Lower leg skin (tissue), 4 donors: ENCODE measurements at regions not wholly inside any gene's neighbourhood (a gene's known extent, or its start where the extent isn't known, plus 50 kb on each side); places are given as distances from the start of the nearest gene placed in this dataset.

ENCODE experiments used
- DNase-seq, 2 donors: peaks; one replicate each; pipeline ENCODE4 v3.0.0-alpha.2; 2019; ENCODE audit warnings: low spot score in 2 of 2
- H3K4me3 ChIP-seq: fragments of 200-600 bp; sonication (generic); 2 replicates; pipeline ENCODE4 v1.5.1; 2017; ENCODE audit warnings: mild to moderate bottlenecking, low read depth; ENCODE audit not compliant: poor library complexity, severe bottlenecking
- POLR2A ChIP-seq, 2 donors: fragments of 450-650 bp; IDR thresholded peaks; one replicate each; pipeline ENCODE4 v1.6.1; 2016 to 2017; ENCODE audit warnings: antibody characterized with exemption in 2 of 2, mild to moderate bottlenecking in 1 of 2, moderate library complexity in 1 of 2
- WGBS, 2 donors: methylation state at CpG; one replicate each; pipeline ENCODE4 v1.1.5; 2018; 5-methylcytosine and 5-hydroxymethylcytosine counted together
- intact Hi-C: fragments of 100-400 bp; cut with DNase I; formaldehyde crosslinking; loops from one replicate; pipeline ENCODE4 v1.15.0; 2023; ENCODE audit warnings: low total_unique reads
- TF ChIP-seq, protein P1 (sequence below), 3 donors: fragments of 450-650 bp; IDR thresholded peaks; one replicate each; pipeline ENCODE4 v1.5.1; 2016; ENCODE audit warnings: antibody characterized with exemption in 3 of 3, mild to moderate bottlenecking in 3 of 3, moderate library complexity in 2 of 3

DNA sequence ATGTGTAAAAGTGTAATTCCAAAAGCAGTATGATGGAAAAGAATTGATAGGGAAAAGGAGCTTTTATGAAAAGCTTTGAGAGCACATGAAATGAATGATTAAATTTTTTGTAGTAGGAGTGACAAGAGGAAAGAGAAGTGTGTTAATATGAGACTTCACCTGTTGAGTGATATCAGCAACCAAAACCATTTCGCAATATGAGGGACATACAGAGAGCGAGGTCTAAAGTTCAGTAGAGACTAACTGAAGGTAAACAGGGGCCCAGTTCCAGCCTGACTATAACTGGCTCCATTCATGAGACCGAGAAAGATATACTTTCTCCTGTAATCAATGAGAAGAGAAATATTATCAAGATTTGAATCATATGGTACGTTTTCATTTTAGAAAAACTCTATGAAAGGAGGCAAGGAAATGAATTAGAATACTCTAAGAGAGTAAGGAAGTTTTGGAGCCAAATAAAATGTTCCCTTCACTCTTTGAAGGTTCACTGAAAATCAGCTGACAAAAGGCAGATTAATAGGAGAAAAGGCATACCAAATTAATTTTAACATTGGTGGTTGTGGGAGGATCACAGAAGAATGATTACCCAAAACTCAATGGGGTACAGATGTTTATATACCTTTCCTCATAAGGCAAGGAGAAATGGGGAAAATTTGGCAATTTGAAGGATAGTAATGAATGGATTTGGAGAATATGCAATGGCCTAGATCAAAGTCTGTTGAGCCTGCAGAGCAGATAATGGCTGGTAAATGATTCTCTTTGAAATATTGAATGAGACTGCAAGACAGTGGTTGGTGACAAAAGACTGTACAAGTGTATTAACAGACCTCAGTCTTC is 932.2 kb downstream of the TDRD15 start:
- TF ChIP-seq POLR2A (IDR thresholded peaks at IDR 0.05): no peak
- TF ChIP-seq, protein P1, sequence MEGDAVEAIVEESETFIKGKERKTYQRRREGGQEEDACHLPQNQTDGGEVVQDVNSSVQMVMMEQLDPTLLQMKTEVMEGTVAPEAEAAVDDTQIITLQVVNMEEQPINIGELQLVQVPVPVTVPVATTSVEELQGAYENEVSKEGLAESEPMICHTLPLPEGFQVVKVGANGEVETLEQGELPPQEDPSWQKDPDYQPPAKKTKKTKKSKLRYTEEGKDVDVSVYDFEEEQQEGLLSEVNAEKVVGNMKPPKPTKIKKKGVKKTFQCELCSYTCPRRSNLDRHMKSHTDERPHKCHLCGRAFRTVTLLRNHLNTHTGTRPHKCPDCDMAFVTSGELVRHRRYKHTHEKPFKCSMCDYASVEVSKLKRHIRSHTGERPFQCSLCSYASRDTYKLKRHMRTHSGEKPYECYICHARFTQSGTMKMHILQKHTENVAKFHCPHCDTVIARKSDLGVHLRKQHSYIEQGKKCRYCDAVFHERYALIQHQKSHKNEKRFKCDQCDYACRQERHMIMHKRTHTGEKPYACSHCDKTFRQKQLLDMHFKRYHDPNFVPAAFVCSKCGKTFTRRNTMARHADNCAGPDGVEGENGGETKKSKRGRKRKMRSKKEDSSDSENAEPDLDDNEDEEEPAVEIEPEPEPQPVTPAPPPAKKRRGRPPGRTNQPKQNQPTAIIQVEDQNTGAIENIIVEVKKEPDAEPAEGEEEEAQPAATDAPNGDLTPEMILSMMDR (IDR thresholded peaks at IDR 0.05): no peak
- no peak overlapping the region for H3K4me3 ChIP-seq
- WGBS, 2 donors: 82 to 87% methylated on average over 4 of the region's 4 CpGs
- intact Hi-C loops: no loop called here
- no peak for DNase-seq

DNA sequence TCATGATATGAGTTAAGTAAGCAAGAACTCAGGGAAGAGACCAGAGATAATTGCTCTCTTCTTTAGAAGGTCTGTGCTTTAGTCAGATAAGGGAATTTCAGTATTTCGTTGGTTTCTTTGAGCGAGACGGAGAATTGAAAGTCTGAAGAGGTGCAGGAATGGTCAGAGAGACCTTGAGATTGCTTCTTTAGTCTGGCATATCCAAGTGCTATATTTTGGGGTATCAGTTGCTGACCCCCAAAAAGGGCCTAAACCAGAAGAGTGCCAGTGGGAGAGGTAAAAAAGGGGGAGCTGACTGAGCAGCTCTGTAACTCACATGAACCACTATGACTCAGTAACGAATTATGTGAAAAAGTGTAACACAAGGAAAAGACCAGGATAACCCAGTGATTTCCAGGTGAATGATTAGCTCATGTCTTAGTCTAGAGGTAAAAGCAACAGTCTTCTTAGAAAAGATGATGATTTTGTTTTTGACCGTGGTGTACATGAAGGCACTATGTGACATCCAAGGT is 932.9 kb downstream of the TDRD15 start:
- WGBS, 2 donors: 91% methylated on average over 5 of the region's 5 CpGs
- DNase-seq: no peak
- intact Hi-C loops: no loop called here
- no peak overlapping the region for H3K4me3 ChIP-seq
- TF ChIP-seq, protein P1 (IDR thresholded peaks at IDR 0.05): no peak
- no peak for TF ChIP-seq POLR2A (IDR thresholded peaks at IDR 0.05)

DNA sequence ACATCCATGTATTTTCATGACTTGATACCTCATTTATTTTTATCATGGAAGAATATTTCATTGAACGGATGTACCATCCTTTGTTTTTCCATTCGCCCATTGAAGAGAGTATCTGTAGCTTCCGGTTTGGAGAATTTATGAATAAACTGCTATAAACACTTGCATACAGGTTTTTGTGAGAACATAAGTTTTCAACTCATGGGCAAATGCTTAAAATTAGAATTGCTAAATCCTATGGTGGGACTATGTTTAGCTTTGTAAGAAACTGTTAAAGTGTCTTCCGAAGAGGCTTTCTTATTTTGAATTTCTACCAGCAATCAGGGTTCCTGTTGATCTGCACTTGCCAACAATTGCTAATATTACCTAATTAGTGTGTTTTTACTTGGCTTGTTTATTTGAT is 938.9 kb downstream of the TDRD15 start:
- 91 to 93% methylated on average over 4 of the region's 4 CpGs for WGBS, 2 donors
- H3K4me3 ChIP-seq: no peak overlapping the region
- no peak for DNase-seq
- TF ChIP-seq POLR2A (IDR thresholded peaks at IDR 0.05): no peak
- TF ChIP-seq, protein P1 (IDR thresholded peaks at IDR 0.05): no peak
- intact Hi-C loops: no loop called here

GRCh38 chr2:22076454-22076853 is 952.7 kb downstream of the TDRD15 start:
- DNase-seq: no peak
- H3K4me3 ChIP-seq: no peak overlapping the region
- TF ChIP-seq POLR2A (IDR thresholded peaks at IDR 0.05): no peak
- TF ChIP-seq, protein P1 (IDR thresholded peaks at IDR 0.05): no peak
- intact Hi-C loops: no loop called here
- 14 to 16% methylated on average over 1 of the region's 1 CpG for WGBS, 2 donors

DNA sequence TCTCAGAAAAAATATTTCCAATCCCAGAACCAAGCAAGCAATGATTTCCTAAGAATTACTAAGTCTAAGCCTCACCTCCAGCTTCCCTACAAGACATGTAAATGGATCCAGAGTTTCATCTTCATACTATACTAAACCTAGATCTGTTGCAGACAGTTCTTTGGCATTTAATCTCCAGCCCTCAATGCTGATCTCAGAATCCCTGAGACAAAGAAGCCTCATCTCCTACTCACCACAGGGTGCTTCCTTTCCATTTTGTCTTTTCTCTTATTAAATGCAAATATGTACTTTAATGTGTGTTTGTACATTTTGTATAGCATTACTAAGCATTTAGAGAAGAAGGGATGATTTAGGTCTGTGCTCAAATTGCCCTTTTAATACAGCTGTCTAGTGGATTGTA is 954.9 kb downstream of the TDRD15 start:
- no peak for TF ChIP-seq POLR2A (IDR thresholded peaks at IDR 0.05)
- TF ChIP-seq, protein P1 (IDR thresholded peaks at IDR 0.05): no peak
- H3K4me3 ChIP-seq: no peak overlapping the region
- no peak for DNase-seq
- intact Hi-C loops: no loop called here
